Upper lobe of left lung (tissue), 4 donors: ENCODE measurements at regions not wholly inside any gene's neighbourhood (a gene's known extent, or its start where the extent isn't known, plus 50 kb on each side); places are given as distances from the start of the nearest gene placed in this dataset.
"Not testable (repeated sequence)": the region's sequence is repeated elsewhere in the genome, so short reads cannot be mapped to it uniquely, and the experiment has no call there.

Experiments used
- CTCF ChIP-seq, 6 experiments: fragments of 450-650 bp in 4 of 6; fragments of 200-600 bp in 2 of 6; sonication (generic) in 2 of 6; IDR thresholded peaks; one replicate each; pipeline ENCODE4 v1.5.1; 2016 to 2019; ENCODE audit warnings: antibody characterized with exemption in 6 of 6
- EP300 ChIP-seq, 4 donors: sonication (generic); formaldehyde crosslinking; IDR thresholded peaks; one replicate each; pipeline ENCODE4 v1.5.1; 2017; ENCODE audit warnings: antibody characterized with exemption in 4 of 4, control low read depth in 2 of 4
- POLR2A ChIP-seq, 4 donors: fragments of 450-650 bp; IDR thresholded peaks; one replicate each; pipeline ENCODE4 v1.5.1; 2016 to 2017; ENCODE audit warnings: antibody characterized with exemption in 4 of 4, mild to moderate bottlenecking in 2 of 4

DNA sequence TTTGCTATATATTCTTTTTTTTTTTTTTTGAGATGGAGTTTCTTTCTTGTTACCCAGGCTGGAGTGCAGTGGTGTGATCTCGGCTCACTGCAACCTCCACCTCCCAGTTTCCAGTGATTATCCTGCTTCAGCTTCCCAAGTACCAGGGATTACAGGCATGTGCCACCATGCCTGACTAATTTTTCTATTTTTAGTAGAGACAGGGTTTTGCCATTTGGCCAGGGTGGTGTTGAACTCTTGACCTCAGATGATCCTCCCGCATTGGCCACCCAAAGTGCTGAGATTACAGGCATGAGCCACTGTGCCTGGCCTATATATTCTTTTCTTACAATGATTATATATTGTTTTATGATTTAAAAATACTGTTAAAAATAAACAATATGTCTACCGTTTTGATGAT lies 86.6 kb downstream of the FHIP1A start:
- not testable (repeated sequence) for TF ChIP-seq CTCF, EP300, POLR2A (IDR thresholded peaks at IDR 0.05)
